ENCODE measurements at regions not wholly inside any gene's neighbourhood (a gene's known extent, or its start where the extent isn't known, plus 50 kb on each side); places are given as distances from the start of the nearest gene placed in this dataset.
"Not testable (repeated sequence)": the region's sequence is repeated elsewhere in the genome, so short reads cannot be mapped to it uniquely, and the experiment has no call there.

- ChIA-PET POLR2A (no interaction called here), CTCF (no interaction called here)
- DNase-seq (no peak), ATAC-seq (ENCODE audit: low read depth) (no peak)
- Histone ChIP-seq H3K9ac (ENCODE audit: low read length) (no peak overlapping the region), H3K79me2 (ENCODE audit: control insufficient read depth, insufficient read depth, low read length) (no peaks in the 10 kb centered on the region), H4K20me1 (ENCODE audit: control insufficient read depth, insufficient read depth, low read length, poor library complexity, severe bottlenecking) (no peaks in the 10 kb centered on the region), H3K4me1 (ENCODE audit: control insufficient read depth in 2 of 2, insufficient read depth in 2 of 2, low read length in 2 of 2) (no peaks in the 10 kb centered on the region), H3K9me3 (ENCODE audit: control extremely low read depth in 1 of 3, control insufficient read depth in 2 of 3, insufficient read depth in 1 of 3, low read length in 2 of 3) (no peaks in the 10 kb centered on the region), H3K36me3 (replicated peaks in 1 of 2; ENCODE audit: control extremely low read depth in 1 of 2, control insufficient read depth in 1 of 2, extremely low read depth in 1 of 2, insufficient read depth in 2 of 2, low read length in 1 of 2) (no peaks in the 10 kb centered on the region), H3K4me2 (replicated peaks; ENCODE audit: low read depth, low read length, poor library complexity, severe bottlenecking) (no peak overlapping the region), H2AFZ (ENCODE audit: insufficient read depth, low read depth, low read length, poor library complexity, severe bottlenecking) (no peak overlapping the region), H3K4me3 (ENCODE audit: control extremely low read depth in 1 of 5, extremely low read depth in 1 of 5, insufficient read depth in 1 of 5, low read depth in 2 of 5, low read length in 4 of 5) (no peak overlapping the region), H3K27me3 (replicated peaks in 1 of 4; ENCODE audit: control extremely low read depth in 1 of 4, control insufficient read depth in 3 of 4, insufficient read depth in 4 of 4, low read length in 3 of 4) (no peaks in the 10 kb centered on the region), H3K27ac (ENCODE audit: low read length in 2 of 2) (no peak overlapping the region)
- no peaks in the 10 kb centered on the region for H3K9me3 Mint-ChIP-seq (ENCODE audit: insufficient read depth)
- H3K27me3 Mint-ChIP-seq = no peaks in the 10 kb centered on the region
- intact Hi-C loops (cut with micrococcal nuclease) = no loop called here
- no peak overlapping the region for H3K4me3 Mint-ChIP-seq
- H3K4me1 Mint-ChIP-seq = no peaks in the 10 kb centered on the region
- no peak for TF ChIP-seq EZH2 (IDR thresholded peaks at IDR 0.05; ENCODE audit: borderline replicate concordance, insufficient read depth, low read depth, low read length, poor library complexity, severe bottlenecking)
- no peak for TF ChIP-seq CTCF (IDR thresholded peaks at IDR 0.05)
- no peak overlapping the region for H3K27ac Mint-ChIP-seq
- 83% methylated on average over 1 of the region's 1 CpG for WGBS (ENCODE audit: insufficient coverage)
Measured at GRCh38 chr6:86615299-86615698, 322.0 kb upstream of the HTR1E start.

- ChIA-PET POLR2A (no interaction called here), CTCF (no interaction called here)
- TF ChIP-seq CTCF (IDR thresholded peaks at IDR 0.05) (no peak), EZH2 (IDR thresholded peaks at IDR 0.05; ENCODE audit: borderline replicate concordance, insufficient read depth, low read depth, low read length, poor library complexity, severe bottlenecking) (no peak)
- DNase-seq = no peak
- H3K36me3 ChIP-seq (replicated peaks in 1 of 2; ENCODE audit: control extremely low read depth in 1 of 2, control insufficient read depth in 1 of 2, extremely low read depth in 1 of 2, insufficient read depth in 2 of 2, low read length in 1 of 2) = no peaks in the 10 kb centered on the region
- H3K4me3 ChIP-seq (ENCODE audit: control extremely low read depth in 1 of 5, extremely low read depth in 1 of 5, insufficient read depth in 1 of 5, low read depth in 2 of 5, low read length in 4 of 5) = no peak overlapping the region
- H2AFZ ChIP-seq (ENCODE audit: insufficient read depth, low read depth, low read length, poor library complexity, severe bottlenecking) = no peak overlapping the region
- H3K9me3 ChIP-seq (ENCODE audit: control extremely low read depth in 1 of 3, control insufficient read depth in 2 of 3, insufficient read depth in 1 of 3, low read length in 2 of 3) = no peaks in the 10 kb centered on the region
- no peak overlapping the region for H3K27ac ChIP-seq (ENCODE audit: low read length in 2 of 2)
- no peaks in the 10 kb centered on the region for H3K27me3 ChIP-seq (replicated peaks in 1 of 4; ENCODE audit: control extremely low read depth in 1 of 4, control insufficient read depth in 3 of 4, insufficient read depth in 4 of 4, low read length in 3 of 4)
- Mint-ChIP-seq H3K4me1 (no peaks in the 10 kb centered on the region), H3K9me3 (ENCODE audit: insufficient read depth) (no peaks in the 10 kb centered on the region), H3K4me3 (no peak overlapping the region), H3K27me3 (no peaks in the 10 kb centered on the region), H3K27ac (no peak overlapping the region)
- intact Hi-C loops (cut with micrococcal nuclease) = no loop called here
- H4K20me1 ChIP-seq (ENCODE audit: control insufficient read depth, insufficient read depth, low read length, poor library complexity, severe bottlenecking) = no peaks in the 10 kb centered on the region
- no peaks in the 10 kb centered on the region for H3K4me1 ChIP-seq (ENCODE audit: control insufficient read depth in 2 of 2, insufficient read depth in 2 of 2, low read length in 2 of 2)
- no peaks in the 10 kb centered on the region for H3K79me2 ChIP-seq (ENCODE audit: control insufficient read depth, insufficient read depth, low read length)
- ATAC-seq (ENCODE audit: low read depth) = no peak
- H3K4me2 ChIP-seq (replicated peaks; ENCODE audit: low read depth, low read length, poor library complexity, severe bottlenecking) = no peak overlapping the region
- WGBS (ENCODE audit: insufficient coverage) = 84% methylated on average over 4 of the region's 9 CpGs
- H3K9ac ChIP-seq (ENCODE audit: low read length) = no peak overlapping the region
Measured at GRCh38 chr6:86609549-86610388, 327.6 kb upstream of the HTR1E start.

GRCh38 chr6:86603364-86603763, 334.0 kb upstream of the HTR1E start:
- H3K4me1 ChIP-seq (ENCODE audit: control insufficient read depth in 2 of 2, insufficient read depth in 2 of 2, low read length in 2 of 2); H3K4me1 Mint-ChIP-seq; H3K27ac ChIP-seq (ENCODE audit: low read length in 2 of 2); H3K4me3 Mint-ChIP-seq; DNase-seq; H3K9ac ChIP-seq (ENCODE audit: low read length); H3K36me3 ChIP-seq (replicated peaks in 1 of 2; ENCODE audit: control extremely low read depth in 1 of 2, control insufficient read depth in 1 of 2, extremely low read depth in 1 of 2, insufficient read depth in 2 of 2, low read length in 1 of 2); H3K27me3 ChIP-seq (replicated peaks in 1 of 4; ENCODE audit: control extremely low read depth in 1 of 4, control insufficient read depth in 3 of 4, insufficient read depth in 4 of 4, low read length in 3 of 4); POLR2A ChIA-PET; H4K20me1 ChIP-seq (ENCODE audit: control insufficient read depth, insufficient read depth, low read length, poor library complexity, severe bottlenecking); CTCF ChIA-PET; ATAC-seq (ENCODE audit: low read depth); H3K4me2 ChIP-seq (replicated peaks; ENCODE audit: low read depth, low read length, poor library complexity, severe bottlenecking); H3K9me3 Mint-ChIP-seq (ENCODE audit: insufficient read depth); H3K4me3 ChIP-seq (ENCODE audit: control extremely low read depth in 1 of 5, extremely low read depth in 1 of 5, insufficient read depth in 1 of 5, low read depth in 2 of 5, low read length in 4 of 5); H3K27me3 Mint-ChIP-seq; H3K79me2 ChIP-seq (ENCODE audit: control insufficient read depth, insufficient read depth, low read length); intact Hi-C loops (cut with micrococcal nuclease); H3K27ac Mint-ChIP-seq; H2AFZ ChIP-seq (ENCODE audit: insufficient read depth, low read depth, low read length, poor library complexity, severe bottlenecking); H3K9me3 ChIP-seq (ENCODE audit: control extremely low read depth in 1 of 3, control insufficient read depth in 2 of 3, insufficient read depth in 1 of 3, low read length in 2 of 3): not testable (repeated sequence)
- 60% methylated on average over 1 of the region's 3 CpGs for WGBS (ENCODE audit: insufficient coverage)
